ENCODE measurements at regions not wholly inside any gene's neighbourhood (a gene's known extent, or its start where the extent isn't known, plus 50 kb on each side); places are given as distances from the start of the nearest gene placed in this dataset.

DNA sequence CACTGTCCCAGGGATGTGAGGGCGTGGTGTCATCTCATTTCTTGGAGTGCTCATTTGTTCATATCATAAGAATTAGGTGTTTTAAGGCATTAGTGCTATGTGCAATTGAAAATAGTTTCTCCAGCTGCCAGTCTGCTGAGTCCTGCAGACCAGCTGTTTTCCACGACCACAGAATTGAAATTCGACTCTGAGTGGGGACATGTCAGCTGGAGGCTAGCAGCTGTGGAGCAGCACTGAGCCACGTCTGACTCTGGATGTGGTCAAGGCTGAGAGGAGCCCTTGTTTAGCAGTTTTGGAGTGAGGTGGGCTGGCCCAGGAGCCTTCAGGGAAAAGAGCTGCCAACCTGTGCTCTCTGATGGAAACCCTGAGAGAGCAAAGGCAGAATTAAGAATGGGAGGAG is 156.3 kb upstream of the GRB10 start:
- no peak for TF ChIP-seq EP300 (IDR thresholded peaks at IDR 0.05)
- TF ChIP-seq CTCF (IDR thresholded peaks at IDR 0.05), result no peak
- TF ChIP-seq POLR2A (IDR thresholded peaks at IDR 0.05), result no peak
